ENCODE measurements at regions not wholly inside any gene's neighbourhood (a gene's known extent, or its start where the extent isn't known, plus 50 kb on each side); places are given as distances from the start of the nearest gene placed in this dataset.

DNA sequence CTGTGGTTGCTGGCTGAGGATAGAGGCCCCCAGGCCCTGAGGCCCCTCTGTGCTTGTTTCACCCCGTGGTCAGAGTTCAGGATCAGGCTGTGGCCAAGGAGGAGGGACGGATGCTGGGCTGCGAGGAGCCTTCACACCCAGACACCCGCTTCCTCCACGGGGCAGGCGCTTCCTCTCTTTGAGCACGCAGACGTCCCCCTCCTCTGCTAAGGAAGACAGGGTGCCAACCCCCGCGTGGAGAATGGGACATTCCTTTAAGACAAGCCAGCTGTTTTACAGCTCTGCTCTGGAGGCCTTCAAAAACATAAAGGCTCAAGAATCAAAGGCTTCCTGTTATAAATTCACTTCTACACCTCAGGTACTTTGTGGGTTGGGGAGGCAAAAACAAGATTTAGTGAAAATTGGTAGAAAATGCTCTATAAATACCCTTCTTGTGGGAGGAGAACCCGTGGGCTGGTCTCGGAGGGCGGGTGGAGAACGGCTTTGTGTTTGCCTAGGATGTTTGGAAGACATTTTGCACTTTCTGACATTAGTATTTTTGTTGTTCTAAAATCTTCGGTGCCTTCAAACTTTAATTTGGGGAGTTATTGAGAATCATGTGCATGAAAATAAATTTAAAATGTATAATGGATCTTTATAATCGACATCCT lies 60.8 kb upstream of the FOXF1 start:
- TF ChIP-seq CTCF (conservative IDR thresholded peaks at IDR 0.05; ENCODE audit: low read depth, low read length): no peak
- no peak for TF ChIP-seq EZH2phosphoT487 (IDR thresholded peaks at IDR 0.05; ENCODE audit: borderline replicate concordance, low read length)

Measured in PC-3 (cell line).